Prostate gland (tissue), 2 donors: ENCODE measurements at regions not wholly inside any gene's neighbourhood (a gene's known extent, or its start where the extent isn't known, plus 50 kb on each side); places are given as distances from the start of the nearest gene placed in this dataset.

Source experiments
- CTCF ChIP-seq, 4 experiments: fragments of 200-600 bp in 2 of 4; fragments of 450-650 bp in 2 of 4; sonication (generic) in 2 of 4; IDR thresholded peaks; 1 replicate in 3 of 4; 2 replicates in 1 of 4; pipeline ENCODE4 v1.5.1; 2016 to 2019; ENCODE audit warnings: antibody characterized with exemption in 4 of 4, mild to moderate bottlenecking in 2 of 4, moderate library complexity in 2 of 4
- POLR2A ChIP-seq: fragments of 450-650 bp; IDR thresholded peaks from one replicate; pipeline ENCODE4 v1.6.1; 2016; ENCODE audit warnings: antibody characterized with exemption, mild to moderate bottlenecking
- POLR2AphosphoS5 ChIP-seq: sonication (generic); formaldehyde crosslinking; IDR thresholded peaks from one replicate; pipeline ENCODE4 v1.6.1; 2017; ENCODE audit warnings: antibody characterized with exemption

GRCh38 chr3:22901684-22902083 lies 301.4 kb upstream of the UBE2E2 start:
- TF ChIP-seq CTCF (IDR thresholded peaks at IDR 0.05) (no peak), POLR2AphosphoS5 (no peak), POLR2A (no peak)
